ENCODE measurements at regions not wholly inside any gene's neighbourhood (a gene's known extent, or its start where the extent isn't known, plus 50 kb on each side); places are given as distances from the start of the nearest gene placed in this dataset.

DNA sequence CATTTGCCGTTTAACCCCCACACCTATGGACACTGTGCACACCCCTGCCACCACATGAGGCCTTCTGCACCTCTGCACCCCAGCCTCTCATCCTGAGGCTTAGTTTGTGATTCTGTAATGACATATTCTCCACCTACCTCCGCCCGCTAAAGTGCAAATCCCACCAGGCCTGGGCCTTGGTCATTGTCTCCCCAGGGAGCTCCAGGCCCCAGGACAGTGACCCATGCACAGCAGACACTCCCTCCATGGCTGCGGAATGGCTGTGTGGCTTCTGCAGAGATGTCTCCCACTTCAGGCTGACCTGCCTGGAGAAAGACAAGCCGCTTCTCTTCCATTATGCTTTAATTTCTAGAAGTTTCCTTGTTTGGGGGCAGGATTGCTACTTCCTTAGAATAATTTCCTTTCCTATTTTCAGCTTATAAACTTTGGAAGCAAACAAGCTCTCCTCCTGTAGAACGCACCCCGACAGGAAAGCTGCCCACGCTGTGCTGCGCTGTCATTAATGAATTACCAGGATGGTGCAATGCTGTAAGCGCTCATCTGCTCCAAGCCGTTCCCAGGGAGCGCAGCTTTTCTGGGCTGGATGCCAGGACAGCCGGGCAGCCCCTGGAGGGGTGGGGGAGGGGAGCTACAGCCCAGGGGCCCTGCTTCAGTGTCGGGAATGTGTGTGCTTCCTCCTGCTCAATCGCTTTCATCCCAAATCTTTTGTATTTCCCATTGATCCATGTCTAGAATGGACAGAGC lies 618.0 kb downstream of the BRD1 start:
- Histone ChIP-seq H3K4me3 (ENCODE audit: low read depth, low read length) (no peak overlapping the region), H3K27me3 (ENCODE audit: control insufficient read depth, insufficient read depth, low read length) (no peaks in the 10 kb centered on the region), H3K36me3 (ENCODE audit: control insufficient read depth, insufficient read depth, low read length) (no peaks in the 10 kb centered on the region)
- no peak for DNase-seq (ENCODE audit: low read depth)
- FAIRE-seq = no peak
- TF ChIP-seq, protein P1, sequence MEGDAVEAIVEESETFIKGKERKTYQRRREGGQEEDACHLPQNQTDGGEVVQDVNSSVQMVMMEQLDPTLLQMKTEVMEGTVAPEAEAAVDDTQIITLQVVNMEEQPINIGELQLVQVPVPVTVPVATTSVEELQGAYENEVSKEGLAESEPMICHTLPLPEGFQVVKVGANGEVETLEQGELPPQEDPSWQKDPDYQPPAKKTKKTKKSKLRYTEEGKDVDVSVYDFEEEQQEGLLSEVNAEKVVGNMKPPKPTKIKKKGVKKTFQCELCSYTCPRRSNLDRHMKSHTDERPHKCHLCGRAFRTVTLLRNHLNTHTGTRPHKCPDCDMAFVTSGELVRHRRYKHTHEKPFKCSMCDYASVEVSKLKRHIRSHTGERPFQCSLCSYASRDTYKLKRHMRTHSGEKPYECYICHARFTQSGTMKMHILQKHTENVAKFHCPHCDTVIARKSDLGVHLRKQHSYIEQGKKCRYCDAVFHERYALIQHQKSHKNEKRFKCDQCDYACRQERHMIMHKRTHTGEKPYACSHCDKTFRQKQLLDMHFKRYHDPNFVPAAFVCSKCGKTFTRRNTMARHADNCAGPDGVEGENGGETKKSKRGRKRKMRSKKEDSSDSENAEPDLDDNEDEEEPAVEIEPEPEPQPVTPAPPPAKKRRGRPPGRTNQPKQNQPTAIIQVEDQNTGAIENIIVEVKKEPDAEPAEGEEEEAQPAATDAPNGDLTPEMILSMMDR (IDR thresholded peaks at IDR 0.05; ENCODE audit: insufficient read depth, low read length, severe bottlenecking) = no peak

DNA sequence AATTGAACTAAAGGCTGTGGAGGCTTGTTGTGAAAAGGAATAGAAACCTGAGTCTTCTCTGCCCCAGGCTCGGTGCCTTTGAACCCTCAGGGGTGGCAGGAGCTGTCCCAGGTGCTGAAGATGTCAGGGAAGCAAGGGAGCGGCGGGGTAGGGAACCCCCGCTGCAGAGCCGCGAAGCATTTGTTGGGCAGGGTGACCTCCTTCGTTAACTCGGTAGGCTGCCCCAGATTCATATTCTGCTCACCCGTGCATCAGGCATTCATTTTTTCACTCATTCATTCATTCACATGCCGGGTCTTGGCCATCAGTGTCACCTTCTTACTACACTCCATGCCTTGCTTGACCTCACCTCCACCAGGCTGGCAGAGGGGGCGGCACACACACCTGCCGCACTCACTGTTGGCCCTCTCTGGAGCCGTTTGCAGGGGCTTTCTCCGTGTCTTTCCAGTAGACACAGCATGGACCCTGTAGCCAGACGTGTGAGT lies 618.9 kb downstream of the BRD1 start:
- no peak for FAIRE-seq

DNA sequence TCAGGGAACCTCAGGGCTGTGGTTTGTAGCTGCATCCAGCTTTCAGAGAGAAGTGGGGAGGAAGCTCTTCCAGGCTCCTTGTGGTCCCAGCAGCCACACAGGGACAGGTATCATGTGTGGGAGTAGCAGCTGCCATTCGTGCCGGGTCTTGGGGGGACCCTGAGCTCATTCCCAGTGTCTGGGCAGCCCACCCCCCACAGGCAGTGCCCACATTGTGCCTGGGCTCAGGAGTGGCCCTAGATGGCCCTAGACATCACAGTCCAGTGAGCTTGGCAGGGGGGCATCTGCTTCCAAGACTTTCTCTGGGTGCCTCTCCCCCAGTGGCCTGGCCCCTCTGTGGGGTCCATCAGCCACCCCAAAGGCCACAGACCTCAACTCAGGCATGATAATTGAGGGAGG lies 619.7 kb downstream of the BRD1 start:
- FAIRE-seq (no peak), DNase-seq (ENCODE audit: low read depth) (no peak)
- no peaks in the 10 kb centered on the region for H3K27me3 ChIP-seq (ENCODE audit: control insufficient read depth, insufficient read depth, low read length)
- TF ChIP-seq, protein P1 (IDR thresholded peaks at IDR 0.05; ENCODE audit: insufficient read depth, low read length, severe bottlenecking) = no peak
- H3K4me3 ChIP-seq (ENCODE audit: low read depth, low read length) = no peak overlapping the region
- no peaks in the 10 kb centered on the region for H3K36me3 ChIP-seq (ENCODE audit: control insufficient read depth, insufficient read depth, low read length)

More for the DNA sequence above, 618.9 kb downstream of the BRD1 start:
- TF ChIP-seq, protein P1 (IDR thresholded peaks at IDR 0.05; ENCODE audit: insufficient read depth, low read length, severe bottlenecking) = no peak
- no peak for DNase-seq (ENCODE audit: low read depth)
- no peaks in the 10 kb centered on the region for H3K27me3 ChIP-seq (ENCODE audit: control insufficient read depth, insufficient read depth, low read length)
- no peaks in the 10 kb centered on the region for H3K36me3 ChIP-seq (ENCODE audit: control insufficient read depth, insufficient read depth, low read length)
- H3K4me3 ChIP-seq (ENCODE audit: low read depth, low read length) = no peak overlapping the region

DNA sequence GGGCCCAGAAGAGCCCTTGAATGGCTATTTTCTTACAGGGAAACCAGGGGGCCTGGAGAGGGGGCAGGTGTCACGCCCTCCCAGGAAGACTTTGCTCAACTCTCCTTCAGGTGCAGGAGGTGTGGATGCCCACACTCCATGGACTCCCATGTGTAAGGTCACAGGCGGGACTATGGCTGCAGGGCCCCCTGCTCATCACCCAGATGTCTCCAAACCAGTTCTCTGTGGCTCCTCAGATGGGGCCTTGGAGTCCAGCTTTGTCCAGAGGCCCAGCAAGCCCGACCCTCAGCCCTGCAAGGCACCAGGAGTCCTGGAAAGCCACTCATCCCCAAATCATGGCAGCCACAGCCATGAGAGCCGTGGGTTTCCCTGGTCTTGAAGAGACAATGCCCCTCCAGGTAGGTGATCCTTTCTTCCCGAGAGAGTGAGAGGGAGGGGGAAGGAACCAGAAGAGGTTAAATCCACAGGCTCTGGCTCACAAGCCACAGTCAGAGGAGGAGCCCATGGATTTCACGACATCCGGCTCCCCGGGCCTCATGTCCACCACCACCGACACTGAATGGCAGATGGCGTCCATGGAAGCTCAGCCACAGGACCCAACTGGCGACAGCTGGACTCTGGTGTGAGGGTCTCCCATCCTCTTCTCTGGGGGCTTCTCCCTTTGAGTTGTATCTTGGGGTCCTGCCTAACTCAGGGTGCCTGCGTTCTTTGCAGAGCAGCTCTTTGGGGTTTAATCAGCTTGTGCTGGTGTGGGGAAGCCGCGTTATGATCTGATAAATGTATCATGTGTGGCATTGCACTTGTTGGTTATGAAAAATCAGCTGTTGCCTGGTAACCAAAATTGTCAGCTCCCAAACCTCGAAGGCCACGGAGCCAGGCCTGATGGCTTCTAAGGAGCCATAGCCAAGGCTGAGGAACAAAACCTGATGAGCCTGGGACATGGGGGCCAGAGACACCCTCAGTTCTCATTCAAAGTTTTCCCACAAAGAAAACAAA lies 620.4 kb downstream of the BRD1 start:
- DNase-seq (ENCODE audit: low read depth) (no peak), FAIRE-seq (no peak)
- TF ChIP-seq, protein P1 (IDR thresholded peaks at IDR 0.05; ENCODE audit: insufficient read depth, low read length, severe bottlenecking) = no peak
- Histone ChIP-seq H3K36me3 (ENCODE audit: control insufficient read depth, insufficient read depth, low read length) (no peaks in the 10 kb centered on the region), H3K27me3 (ENCODE audit: control insufficient read depth, insufficient read depth, low read length) (no peaks in the 10 kb centered on the region), H3K4me3 (ENCODE audit: low read depth, low read length) (no peak overlapping the region)

DNA sequence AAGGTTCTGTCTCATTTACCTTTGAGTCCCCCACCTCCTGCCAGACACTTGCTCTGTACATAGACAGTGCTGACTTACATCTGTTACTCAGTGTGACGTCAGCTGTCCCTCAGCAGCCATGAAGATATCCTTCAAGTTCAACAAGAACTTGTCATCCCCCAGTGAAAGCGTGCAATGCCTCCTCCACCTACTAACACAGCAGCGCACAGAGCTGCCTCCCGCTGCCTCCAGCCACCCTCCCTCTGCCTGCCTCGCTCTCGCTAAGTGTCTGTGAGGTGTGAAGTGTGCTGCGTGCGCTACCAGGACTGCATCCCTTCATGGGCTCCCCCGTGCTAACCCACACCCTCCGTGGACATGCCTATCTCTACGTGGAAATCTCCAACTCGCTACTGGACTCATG lies 621.4 kb downstream of the BRD1 start:
- H3K4me3 ChIP-seq (ENCODE audit: low read depth, low read length) = no peak overlapping the region
- TF ChIP-seq, protein P1 (IDR thresholded peaks at IDR 0.05; ENCODE audit: insufficient read depth, low read length, severe bottlenecking) = no peak
- H3K27me3 ChIP-seq (ENCODE audit: control insufficient read depth, insufficient read depth, low read length) = no peaks in the 10 kb centered on the region
- H3K36me3 ChIP-seq (ENCODE audit: control insufficient read depth, insufficient read depth, low read length) = no peaks in the 10 kb centered on the region
- DNase-seq (ENCODE audit: low read depth) (no peak), FAIRE-seq (no peak)

Measured in bronchial epithelial cell (primary cell).